ENCODE measurements at regions not wholly inside any gene's neighbourhood (a gene's known extent, or its start where the extent isn't known, plus 50 kb on each side); places are given as distances from the start of the nearest gene placed in this dataset.
"Not testable (repeated sequence)": the region's sequence is repeated elsewhere in the genome, so short reads cannot be mapped to it uniquely, and the experiment has no call there.

DNA sequence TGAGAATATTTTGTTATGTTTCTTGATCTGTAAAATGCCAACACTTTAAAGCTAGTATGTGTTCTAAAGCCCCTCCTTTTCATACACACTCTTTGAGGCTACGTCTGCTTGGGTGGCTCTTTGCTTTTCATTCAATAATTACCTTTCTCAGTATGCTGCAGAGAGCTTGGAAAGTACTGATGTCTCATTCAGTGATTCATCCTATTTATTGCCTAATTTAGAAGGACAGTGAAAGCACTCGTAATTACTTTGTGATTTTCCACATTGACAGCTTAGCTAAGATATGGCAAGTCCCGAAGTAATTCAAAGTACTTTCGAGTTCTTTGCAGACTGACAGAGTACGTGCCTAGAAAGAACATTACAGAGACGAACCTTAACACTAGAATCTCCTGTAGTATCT lies 57.2 kb downstream of the BMP15 start:
- DNase-seq (ENCODE audit: low read depth), result no peak

DNA sequence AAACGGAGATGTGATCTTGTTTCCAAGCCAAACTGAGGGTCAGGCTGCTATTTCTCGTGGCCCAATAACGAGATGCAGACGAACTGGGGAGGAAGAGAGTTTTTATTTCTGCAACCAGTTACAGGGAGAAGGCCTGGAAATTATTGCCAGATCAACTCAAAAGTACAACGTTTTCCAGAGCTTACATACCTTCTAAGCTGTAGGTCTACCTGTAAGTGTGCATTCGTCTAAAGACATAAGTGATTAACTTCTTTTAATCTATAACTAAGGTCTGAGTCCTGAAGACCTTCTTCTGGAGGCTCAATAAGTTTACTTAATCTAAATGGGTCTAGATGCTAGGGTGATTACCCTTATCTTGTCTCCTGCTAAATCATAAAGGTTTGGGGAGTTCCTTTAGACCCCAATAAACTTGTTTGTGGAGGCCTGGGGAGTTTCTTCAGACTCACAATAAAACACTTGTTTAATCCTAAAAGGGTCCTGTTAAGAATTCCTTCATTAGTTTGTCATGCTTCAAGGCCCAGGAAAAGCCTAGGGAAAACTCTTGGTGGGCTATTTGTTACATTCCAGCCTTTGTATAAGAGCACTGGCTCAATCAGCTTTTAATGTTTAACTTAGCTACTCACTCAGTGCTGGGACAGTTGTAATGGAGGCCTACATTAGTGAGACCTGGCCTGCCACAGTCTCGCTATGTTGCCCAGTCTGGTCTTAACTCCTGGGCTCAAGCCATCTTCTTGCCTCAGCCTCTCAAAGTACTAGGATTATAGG lies 58.5 kb downstream of the BMP15 start:
- DNase-seq (ENCODE audit: low read depth), result not testable (repeated sequence)

DNA sequence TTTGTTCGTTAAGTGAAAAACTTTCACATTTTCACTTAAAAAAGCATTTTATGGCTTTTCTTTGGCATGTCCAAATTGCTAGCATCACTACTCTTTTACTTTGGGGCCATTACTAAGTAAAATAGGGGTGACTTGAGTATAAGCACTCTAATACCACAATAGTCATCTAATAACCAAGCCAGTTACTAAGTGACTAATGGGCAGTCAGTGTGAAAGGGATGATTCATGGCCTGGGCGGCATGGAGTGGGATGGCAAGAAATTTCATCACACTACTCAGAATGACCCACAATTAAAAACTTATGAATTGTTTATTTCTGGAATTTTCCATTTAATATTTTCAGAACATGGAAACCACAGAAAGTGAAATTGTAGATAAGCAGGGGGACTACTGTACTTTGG lies 60.9 kb downstream of the BMP15 start:
- no peak for DNase-seq (ENCODE audit: low read depth)

DNA sequence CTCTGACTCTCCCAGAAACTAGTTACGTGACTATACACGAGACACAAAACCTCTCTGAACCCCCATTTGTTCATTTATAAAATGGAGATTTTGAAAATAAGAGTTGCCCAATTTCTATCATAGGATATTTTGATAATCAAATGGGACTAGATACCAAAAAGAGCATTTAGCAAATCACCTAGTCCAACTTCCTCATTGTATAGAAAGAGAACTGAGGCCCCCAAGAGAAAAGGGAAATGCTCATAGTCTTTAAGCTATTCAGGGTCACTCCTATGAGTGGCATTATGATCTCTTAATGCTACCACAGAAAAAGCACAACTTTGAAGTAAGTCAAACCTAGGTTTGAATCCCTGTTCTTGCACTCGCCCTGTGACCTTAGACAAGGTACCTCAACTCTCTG lies 62.7 kb downstream of the BMP15 start:
- DNase-seq (ENCODE audit: low read depth), result no peak

DNA sequence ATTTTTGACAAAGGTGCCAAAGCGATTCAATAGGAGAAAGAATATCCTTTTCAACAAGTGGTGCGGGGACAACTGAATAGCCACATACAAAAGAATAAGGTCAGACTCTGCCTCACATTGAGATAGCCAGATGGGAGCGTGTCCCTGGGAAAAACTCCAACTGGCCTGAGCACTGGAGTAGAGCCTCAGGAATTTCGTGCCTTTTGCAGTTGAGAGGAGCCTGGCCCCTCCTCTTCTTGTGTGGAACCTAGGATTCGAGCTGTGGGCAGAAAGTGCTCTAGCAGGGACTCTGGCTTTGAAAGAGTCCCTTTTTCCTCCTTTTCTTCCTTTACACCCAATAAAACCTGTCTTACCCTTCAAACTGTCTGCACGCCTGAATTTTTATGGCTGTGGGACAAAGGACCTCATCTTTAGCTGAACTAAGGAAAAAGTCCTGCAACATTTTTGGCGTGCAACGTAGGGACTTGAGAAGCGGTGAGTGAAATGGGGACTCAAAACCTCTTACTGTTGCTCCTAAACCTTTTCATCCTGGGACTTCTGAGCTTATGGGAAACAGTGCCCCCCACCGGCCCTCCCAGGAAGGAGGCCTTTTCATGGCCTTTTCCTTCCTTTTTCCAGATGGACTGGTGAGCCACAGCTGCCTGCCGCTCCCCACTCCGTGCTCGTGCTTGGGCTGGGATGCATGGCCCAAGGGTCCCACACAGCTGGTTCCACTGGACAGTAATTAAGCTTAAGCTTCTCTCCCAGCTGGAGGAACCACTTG lies 68.6 kb downstream of the BMP15 start:
- DNase-seq (ENCODE audit: low read depth), result no peak

DNA sequence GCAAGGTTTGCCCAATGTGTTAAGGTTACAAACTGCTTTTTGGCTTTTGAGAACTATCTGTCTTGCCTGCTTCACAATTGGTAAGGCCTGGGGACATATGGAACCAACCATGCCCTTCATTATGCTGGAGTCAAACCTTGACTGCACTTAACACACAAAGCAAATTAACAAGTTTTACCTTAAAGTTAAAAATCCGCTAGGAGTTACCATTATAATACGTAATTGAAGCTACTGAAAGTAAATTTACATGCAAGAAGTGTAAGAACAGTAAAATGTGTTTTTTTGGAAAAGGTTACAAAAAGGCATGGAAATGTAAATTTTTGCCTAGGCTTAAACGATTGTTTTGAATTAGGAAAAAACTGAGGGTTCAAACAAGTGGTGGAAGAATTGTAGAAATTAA lies 69.7 kb downstream of the BMP15 start:
- DNase-seq (ENCODE audit: low read depth), result no peak

DNA sequence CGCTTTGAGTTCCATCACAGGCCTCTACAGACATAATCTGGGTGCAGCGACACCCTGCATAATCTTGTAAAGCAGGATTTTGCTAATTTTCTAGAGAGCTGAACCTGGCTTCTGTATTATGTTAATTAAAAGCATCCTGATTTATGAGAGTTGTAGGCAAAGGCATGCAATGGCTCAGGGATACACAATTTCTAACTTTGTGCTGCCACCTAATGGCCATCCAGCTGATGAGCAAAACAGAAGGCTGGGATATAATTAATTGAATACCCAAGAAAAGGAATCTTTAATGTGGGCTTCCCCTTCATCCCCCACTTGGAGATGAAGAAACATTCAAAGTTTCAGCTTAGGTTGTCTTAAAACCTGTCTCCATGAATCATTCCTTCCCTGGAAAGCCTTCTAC lies 78.1 kb downstream of the BMP15 start:
- DNase-seq (ENCODE audit: low read depth), result no peak

DNA sequence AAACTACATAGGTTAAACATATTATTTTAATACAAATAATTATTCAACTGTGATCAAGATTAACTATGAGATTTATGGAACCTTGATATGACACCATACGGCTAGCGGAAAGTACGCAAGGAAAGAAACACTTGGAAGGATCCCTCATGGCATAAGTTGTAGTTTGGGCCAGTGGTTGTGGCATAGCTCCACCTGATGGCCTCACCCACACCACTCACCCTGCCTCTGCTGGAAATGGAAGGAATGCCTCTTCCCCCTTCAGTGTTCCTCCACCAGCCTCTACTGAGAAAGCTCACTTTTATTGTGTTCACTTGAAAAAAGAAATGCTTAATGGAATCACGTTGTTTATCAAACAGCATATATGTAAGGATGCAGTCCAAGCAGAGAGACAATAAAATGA lies 86.4 kb downstream of the BMP15 start:
- DNase-seq (ENCODE audit: low read depth), result no peak

DNA sequence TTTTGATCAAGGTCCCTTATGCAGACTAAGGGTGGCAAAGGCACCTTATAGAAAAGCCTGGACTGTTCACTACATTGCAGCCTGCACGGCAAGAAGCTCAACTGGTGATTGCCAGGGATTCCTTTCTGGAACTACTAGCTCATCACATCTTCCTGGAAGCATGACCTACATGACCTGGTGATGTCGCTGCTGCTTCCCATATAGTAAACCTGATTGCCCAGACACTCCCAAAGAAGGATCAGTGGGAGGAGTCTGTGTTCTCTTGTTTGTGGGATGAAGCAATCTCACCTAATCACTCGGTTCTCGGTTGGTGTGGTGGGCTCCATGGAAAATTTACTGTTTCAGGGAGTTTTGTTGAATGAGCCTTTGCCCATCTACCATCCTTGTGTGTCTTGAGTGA lies 89.8 kb downstream of the BMP15 start:
- not testable (repeated sequence) for DNase-seq (ENCODE audit: low read depth)

DNA sequence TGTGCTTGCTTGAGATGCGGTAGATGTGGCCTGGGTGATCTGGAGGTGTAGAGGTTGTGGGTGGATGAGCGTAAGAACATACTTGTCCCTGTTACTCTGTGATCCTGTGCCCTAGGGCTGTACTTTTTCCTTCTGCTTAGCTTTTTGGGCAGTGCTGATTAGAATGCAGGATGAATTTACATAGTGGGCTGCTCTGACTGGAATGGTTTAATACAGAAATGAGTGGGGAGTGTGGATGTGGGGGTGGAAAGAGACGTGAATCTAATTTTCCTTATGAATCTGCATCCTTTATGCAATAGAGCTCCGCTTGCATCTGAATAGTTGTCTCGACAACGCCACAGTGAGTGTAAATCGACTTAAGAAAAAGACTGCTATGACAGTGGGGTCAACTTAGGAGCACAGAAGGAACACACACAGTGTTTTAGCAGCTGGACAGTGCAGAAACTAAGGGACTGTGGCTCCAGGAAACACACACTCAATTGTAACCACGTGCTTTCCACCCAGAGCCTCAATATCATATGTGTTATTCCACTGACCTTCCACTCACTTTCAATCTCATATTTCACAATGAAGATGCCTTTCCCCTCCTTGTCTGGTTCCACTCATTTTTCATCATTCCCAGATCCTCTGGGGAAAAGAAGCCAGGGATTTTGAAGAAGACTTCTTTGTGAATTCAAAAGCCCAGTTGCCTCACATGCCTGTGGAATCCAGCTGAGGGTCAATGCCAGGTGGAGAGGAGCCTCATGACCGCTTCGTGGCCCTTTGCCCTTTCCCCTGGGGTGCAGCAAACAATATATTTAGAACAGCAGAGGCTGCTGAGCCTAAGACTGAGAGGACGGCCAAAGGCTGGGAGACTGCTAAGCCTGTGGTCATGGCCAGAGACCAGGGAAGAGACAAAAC lies 91.4 kb downstream of the BMP15 start:
- DNase-seq (ENCODE audit: low read depth), result not testable (repeated sequence)

DNA sequence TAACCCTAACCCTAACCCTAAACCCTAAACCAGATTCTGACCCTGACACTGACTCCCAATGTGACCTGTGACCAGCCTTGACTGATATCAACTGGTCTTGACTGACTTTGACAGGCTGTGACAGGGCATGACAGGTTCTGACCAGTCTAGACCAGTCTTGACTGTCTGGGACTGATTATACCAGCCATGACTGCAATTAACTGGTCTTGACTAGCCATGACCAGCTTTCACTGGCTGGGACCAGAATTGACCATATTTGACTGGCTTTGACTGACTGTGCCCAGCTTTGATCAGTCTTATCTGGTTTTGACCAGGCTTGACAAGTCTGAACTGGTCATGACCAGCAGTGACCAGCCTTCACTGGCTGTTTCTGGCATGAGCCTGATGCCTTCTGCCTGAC lies 95.5 kb downstream of the BMP15 start:
- no peak for DNase-seq (ENCODE audit: low read depth)

DNA sequence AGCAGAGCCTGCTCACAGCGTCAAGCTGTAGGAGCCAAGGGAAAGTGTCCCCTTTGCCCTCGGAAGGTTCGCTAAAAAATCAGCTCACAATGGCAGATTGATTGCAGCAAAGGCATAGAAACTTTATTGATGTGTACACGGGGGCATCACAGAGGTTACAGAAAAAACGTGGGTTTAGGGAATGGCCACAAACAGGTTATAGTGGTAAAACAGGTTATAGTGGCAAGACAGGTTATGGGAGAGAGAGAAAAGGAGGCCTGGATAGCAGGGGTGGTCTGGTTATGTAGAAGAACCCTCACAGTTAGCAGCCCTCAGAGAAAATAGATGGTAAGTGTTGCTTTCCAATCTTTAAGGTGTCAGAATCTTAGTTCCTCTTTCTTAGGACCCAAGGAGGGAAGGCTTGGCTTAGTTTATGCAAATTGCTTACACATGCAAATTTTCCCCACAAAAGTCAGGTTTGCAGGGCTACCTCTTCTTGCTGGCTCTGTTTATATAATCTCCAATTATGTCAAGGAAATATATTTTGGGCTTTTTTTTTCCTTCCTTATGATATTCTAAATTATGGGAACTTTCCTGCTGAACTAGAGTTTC lies 113.7 kb downstream of the BMP15 start:
- no peak for DNase-seq (ENCODE audit: low read depth)

DNA sequence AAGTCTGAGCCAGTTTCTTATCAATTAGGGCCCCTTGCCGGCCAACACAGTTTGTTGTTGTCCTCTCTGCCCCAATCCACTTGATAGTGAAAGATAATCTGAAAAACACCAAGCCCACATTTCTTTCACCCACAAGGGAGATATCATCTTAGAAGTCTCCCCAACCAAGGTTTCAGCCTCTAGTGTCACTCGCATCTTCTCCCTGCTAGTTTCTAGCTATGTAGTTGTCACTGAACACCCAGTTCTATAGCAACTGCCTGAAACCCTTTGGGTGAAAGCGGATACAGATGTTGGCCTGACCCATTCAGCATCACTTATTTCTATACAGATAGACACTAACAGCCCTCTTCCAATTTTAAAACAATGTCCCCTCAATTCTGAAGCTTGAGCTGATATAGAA lies 116.3 kb downstream of the BMP15 start:
- DNase-seq (ENCODE audit: low read depth), result no peak

DNA sequence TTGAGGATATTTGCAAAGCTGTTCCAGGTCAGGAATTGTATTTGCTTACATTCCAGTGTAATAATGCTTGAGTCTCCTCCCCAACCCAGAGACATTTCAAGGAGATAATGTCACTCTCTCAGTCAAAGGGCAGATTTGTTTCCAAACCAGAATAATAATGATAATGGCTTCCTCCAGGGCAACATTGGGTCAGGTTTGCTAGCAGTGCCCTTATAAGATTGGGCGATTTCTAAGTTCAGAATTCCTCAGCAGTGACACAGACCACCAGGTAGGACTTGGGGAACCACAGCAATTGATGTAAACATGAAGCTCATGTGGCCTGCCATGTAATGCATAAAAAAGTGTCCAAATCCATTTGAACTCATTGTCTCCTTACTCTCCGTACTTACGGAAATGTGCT lies 125.2 kb downstream of the BMP15 start:
- no peak for DNase-seq (ENCODE audit: low read depth)

DNA sequence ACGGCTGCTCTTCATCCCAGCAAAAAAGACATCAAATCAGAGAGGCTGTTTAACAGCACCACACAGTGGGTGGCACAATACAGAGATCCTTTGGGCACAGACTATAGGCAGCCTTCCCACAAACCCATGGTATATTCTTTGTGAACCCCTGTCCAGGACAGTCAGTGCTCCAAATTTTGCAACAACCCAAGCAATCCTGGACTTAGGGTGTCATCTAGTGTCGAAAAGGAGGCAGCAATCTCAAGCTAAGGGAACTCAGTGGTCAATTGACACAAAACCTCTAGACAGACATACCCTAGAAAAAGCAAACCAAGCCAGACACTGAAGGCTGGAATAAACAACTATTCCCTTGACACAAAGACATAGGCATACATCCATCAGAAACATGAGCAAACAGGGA lies 137.4 kb downstream of the BMP15 start:
- no peak for DNase-seq (ENCODE audit: low read depth)

DNA sequence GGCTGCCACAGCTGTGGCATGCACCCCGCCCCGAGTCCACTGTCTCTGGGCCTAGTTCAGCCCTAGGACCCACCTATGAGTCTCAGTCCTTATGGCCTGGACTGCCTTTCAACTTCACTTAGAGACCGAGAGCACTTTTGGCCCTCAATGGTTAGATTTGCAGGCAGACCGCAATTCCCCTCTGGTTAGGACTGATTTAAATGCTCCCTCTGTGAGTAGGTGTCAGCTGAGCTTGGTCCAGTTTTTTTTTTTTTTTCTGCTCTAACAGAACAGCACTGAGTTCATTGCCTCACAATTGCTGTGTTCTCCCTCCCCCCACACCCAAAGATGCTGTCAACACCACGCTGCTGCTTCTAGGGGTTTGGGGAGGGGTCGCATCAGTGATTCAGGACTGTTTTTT lies 143.2 kb downstream of the BMP15 start:
- DNase-seq (ENCODE audit: low read depth), result no peak

DNA sequence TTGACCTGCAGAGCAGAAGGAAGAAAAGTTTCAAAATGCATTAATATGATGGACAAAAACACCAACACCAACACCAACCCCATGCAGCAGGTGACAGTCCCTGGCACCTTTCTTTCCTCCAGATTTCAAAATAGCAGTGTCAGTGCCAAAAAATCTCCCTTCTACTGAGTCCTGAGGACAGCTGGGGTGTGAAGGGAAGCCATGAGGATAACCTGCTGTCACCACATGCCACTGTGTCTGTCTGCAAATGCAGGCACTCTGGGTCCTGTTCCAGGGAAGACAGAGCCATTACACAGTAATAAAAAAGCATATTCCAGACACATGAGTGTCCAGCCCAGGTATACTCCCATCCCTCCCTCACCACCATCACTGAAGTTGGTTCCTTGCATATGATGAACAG lies 187.5 kb downstream of the BMP15 start:
- DNase-seq (ENCODE audit: low read depth), result no peak

DNA sequence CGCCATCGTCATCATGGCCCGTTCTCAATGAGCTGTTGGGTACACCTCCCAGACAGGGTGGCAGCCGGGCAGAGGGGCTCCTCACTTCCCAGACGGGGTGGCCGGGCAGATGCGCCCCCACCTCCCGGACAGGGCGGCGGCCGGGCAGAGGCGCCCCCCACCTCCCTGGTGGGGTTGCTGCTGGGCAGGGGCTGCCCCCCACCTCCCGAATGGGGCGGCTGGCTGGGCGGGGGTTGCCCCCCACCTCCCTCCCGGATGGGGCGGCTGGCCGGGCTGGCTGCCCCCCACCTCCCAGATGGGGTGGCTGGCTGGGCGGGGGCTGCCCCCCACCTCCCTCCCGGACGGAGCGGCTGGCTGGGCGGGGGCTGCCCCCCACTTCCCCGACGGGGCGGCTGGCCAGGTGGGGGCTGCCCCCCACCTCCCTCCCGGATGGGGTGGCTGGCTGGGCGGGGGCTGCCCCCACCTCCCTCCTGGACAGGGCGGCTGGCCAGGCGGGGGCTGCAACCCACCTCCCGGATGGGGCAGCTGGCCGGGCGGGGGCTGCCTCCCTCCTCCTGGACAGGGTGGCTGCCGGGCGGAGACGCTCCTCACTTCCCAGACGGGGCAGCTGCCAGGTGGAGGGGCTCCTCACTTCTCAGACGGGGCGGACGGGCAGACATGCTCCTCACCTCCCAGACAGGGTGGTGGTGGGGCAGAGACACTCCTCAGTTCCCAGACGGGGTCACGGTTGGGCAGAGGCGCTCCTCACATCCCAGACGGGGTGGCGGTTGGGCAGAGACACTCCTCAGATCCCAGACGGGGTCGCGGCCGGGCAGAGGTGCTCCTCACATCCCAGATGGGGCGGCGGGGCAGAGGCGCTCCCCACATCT lies 208.8 kb downstream of the BMP15 start:
- DNase-seq (ENCODE audit: low read depth), result not testable (repeated sequence)

DNA sequence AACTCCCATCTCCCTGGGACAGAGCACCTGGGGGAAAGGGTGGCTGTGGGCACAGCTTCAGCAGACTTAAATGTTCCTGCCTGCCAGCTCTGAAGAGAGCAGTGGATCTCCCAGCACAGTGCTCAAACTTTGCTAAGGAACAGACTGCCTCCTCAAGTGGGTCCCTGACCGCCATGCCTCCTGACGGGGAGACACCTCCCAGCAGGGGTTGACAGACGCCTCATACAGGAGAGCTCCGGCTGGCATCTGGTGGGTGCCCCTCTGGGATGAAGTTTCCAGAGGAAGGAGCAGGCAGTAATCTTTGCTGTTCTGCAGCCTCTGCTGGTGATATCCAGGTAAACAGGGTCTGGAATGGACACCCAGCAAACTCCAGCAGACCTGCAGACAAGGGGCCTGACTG lies 206.9 kb upstream of the NUDT10 start:
- not testable (repeated sequence) for DNase-seq (ENCODE audit: low read depth)

DNA sequence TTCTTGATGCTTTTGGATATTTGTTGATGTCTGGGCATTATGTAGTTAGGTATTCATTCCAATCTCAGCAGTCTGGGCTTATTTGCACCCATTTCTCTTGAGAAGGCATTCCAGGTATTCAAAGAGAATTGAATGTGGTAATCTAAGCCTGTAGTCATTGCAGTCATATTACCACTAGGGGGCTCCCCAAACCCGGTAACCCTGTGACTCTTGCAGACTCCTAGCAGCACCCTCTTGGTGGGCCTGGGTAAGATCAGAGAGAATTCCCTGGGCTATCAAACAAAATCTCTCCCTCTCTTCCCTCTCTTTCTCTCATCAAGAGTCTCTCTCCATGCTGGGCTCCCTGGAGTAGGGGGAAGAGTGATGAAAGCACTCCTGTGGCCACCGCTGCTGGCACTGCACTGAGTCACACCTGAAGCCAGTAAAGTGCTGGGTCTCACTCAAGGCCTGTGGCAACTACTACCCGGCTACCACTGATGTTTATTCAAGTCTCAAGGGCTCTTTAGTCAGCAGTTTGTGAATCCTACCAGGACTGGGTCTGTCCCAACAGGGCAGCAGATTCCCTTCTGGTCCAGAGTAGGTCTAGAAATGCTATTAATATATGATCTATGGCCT lies 187.7 kb upstream of the NUDT10 start:
- peak; percentile 2 for DNase-seq (ENCODE audit: low read depth)

DNA sequence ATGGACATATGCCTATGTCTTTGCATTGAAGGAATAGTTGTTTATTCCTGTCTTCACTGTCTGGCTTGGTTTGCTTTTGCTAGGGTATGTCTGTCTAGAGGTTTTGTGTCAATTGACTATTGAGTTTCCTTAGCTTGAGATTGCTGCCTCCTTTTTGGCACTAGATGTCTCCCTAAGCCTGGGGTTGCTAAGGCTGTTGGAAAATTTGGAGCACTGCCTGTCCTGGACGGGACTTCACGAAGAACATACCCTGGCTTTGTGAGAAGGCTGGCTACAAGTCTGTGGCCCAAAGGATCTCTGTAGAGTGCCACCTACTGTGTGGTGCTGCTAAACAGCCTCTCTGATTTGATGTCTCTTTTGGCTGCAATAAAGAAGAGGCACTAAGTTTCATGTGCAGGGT lies 183.8 kb upstream of the NUDT10 start:
- no peak for DNase-seq (ENCODE audit: low read depth)
